ENCODE measurements at regions not wholly inside any gene's neighbourhood (a gene's known extent, or its start where the extent isn't known, plus 50 kb on each side); places are given as distances from the start of the nearest gene placed in this dataset.
A peak's percentile ranks its signal among the peaks of the same experiment; 100 is the strongest.

- intact Hi-C loops (cut with DNase I) = no loop called here
Observed at GRCh38 chr11:130641876-130642275, 193.4 kb downstream of the ADAMTS15 start.

GRCh38 chr11:130642994-130643393 is 194.5 kb downstream of the ADAMTS15 start:
- intact Hi-C loops (cut with DNase I) = no loop called here
- no peaks in the 10 kb centered on the region for H3K9me3 ChIP-seq (ENCODE audit: control insufficient read depth, low read length)
- ATAC-seq (ENCODE audit: low FRiP score) (no peak), DNase-seq (no peak)
- no peak overlapping the region for H3K27ac ChIP-seq (ENCODE audit: low read depth in 1 of 2, low read length in 2 of 2)
- H3K4me3 ChIP-seq (ENCODE audit: low read length in 2 of 2) = no peak overlapping the region
- H3K27me3 ChIP-seq (ENCODE audit: control insufficient read depth in 1 of 2, insufficient read depth in 2 of 2, low read length in 1 of 2) = no peaks in the 10 kb centered on the region
- no peaks in the 10 kb centered on the region for H3K36me3 ChIP-seq (ENCODE audit: control insufficient read depth in 1 of 2, insufficient read depth in 2 of 2, low read length in 1 of 2)
- 96 to 100% methylated on average over 1 of the region's 1 CpG for WGBS, 2 donors
- peaks cover 0 to 3% of the 10 kb centered on the region in 2 donors for H3K4me1 ChIP-seq (ENCODE audit: control insufficient read depth in 1 of 2, insufficient read depth in 2 of 2, low read length in 2 of 2)

More at GRCh38 chr11:130641876-130642275, 193.4 kb downstream of the ADAMTS15 start:
- no peaks in the 10 kb centered on the region for H3K9me3 ChIP-seq (ENCODE audit: control insufficient read depth, low read length)
- DNase-seq (no peak), ATAC-seq (ENCODE audit: low FRiP score) (no peak)
- H3K27ac ChIP-seq (ENCODE audit: low read depth in 1 of 2, low read length in 2 of 2) = no peak overlapping the region
- 61 to 74% methylated on average over 3 of the region's 3 CpGs for WGBS, 2 donors
- peaks cover 0 to 3% of the 10 kb centered on the region in 2 donors for H3K4me1 ChIP-seq (ENCODE audit: control insufficient read depth in 1 of 2, insufficient read depth in 2 of 2, low read length in 2 of 2)
- H3K27me3 ChIP-seq (ENCODE audit: control insufficient read depth in 1 of 2, insufficient read depth in 2 of 2, low read length in 1 of 2) = no peaks in the 10 kb centered on the region
- no peak overlapping the region for H3K4me3 ChIP-seq (ENCODE audit: low read length in 2 of 2)
- no peaks in the 10 kb centered on the region for H3K36me3 ChIP-seq (ENCODE audit: control insufficient read depth in 1 of 2, insufficient read depth in 2 of 2, low read length in 1 of 2)

- WGBS, 2 donors = 39 to 54% methylated on average over 11 of the region's 11 CpGs
- intact Hi-C loops (cut with DNase I) = no loop called here
- H3K27me3 ChIP-seq (ENCODE audit: control insufficient read depth in 1 of 2, insufficient read depth in 2 of 2, low read length in 1 of 2) = no peaks in the 10 kb centered on the region
- ATAC-seq (ENCODE audit: low FRiP score) = no peak
- DNase-seq = no peak
- no peak overlapping the region for H3K27ac ChIP-seq (ENCODE audit: low read depth in 1 of 2, low read length in 2 of 2)
- H3K9me3 ChIP-seq (ENCODE audit: control insufficient read depth, low read length) = no peaks in the 10 kb centered on the region
- H3K4me1 ChIP-seq (ENCODE audit: control insufficient read depth in 1 of 2, insufficient read depth in 2 of 2, low read length in 2 of 2) = peaks cover 2 to 3% of the 10 kb centered on the region in 2 donors
- H3K36me3 ChIP-seq (ENCODE audit: control insufficient read depth in 1 of 2, insufficient read depth in 2 of 2, low read length in 1 of 2) = no peaks in the 10 kb centered on the region
- H3K4me3 ChIP-seq (ENCODE audit: low read length in 2 of 2) = no peak overlapping the region
Observed at GRCh38 chr11:130644187-130644586, 195.7 kb downstream of the ADAMTS15 start.

GRCh38 chr11:130645164-130645842 is 196.9 kb downstream of the ADAMTS15 start:
- H3K27ac ChIP-seq (ENCODE audit: low read depth in 1 of 2, low read length in 2 of 2) = no peak overlapping the region
- intact Hi-C loops (cut with DNase I) = loop anchor here in 1 of 2 donors (5.0 kb wide), 1 partner anchor 193 kb away; no protein-coding TSS in a partner anchor
- no peak for ATAC-seq (ENCODE audit: low FRiP score)

GRCh38 chr11:130645843-130646197 is 197.4 kb downstream of the ADAMTS15 start:
- Histone ChIP-seq H3K9me3 (ENCODE audit: control insufficient read depth, low read length) (no peaks in the 10 kb centered on the region), H3K36me3 (ENCODE audit: control insufficient read depth in 1 of 2, insufficient read depth in 2 of 2, low read length in 1 of 2) (no peaks in the 10 kb centered on the region), H3K27me3 (ENCODE audit: control insufficient read depth in 1 of 2, insufficient read depth in 2 of 2, low read length in 1 of 2) (no peaks in the 10 kb centered on the region), H3K4me1 (ENCODE audit: control insufficient read depth in 1 of 2, insufficient read depth in 2 of 2, low read length in 2 of 2) (peaks cover 3 to 5% of the 10 kb centered on the region in 2 donors), H3K27ac (ENCODE audit: low read depth in 1 of 2, low read length in 2 of 2) (peak overlapping the region in 1 of 2 donors; percentile 25), H3K4me3 (ENCODE audit: low read length in 2 of 2) (no peak overlapping the region)
- 92 to 94% methylated on average over 6 of the region's 6 CpGs for whole genome bisulfite sequencing, 2 donors
- DNase-seq = no peak
- intact Hi-C loops (cut with DNase I) = loop anchor here in 1 of 2 donors (5.0 kb wide), 1 partner anchor 194 kb away; no protein-coding TSS in a partner anchor
- ATAC-seq (ENCODE audit: low FRiP score) = no peak

More at GRCh38 chr11:130645164-130645842, 196.9 kb downstream of the ADAMTS15 start:
- 93 to 94% methylated on average over 10 of the region's 10 CpGs for WGBS, 2 donors
- DNase-seq = no peak
- no peak overlapping the region for H3K4me3 ChIP-seq (ENCODE audit: low read length in 2 of 2)
- H3K4me1 ChIP-seq (ENCODE audit: control insufficient read depth in 1 of 2, insufficient read depth in 2 of 2, low read length in 2 of 2) = peaks cover 3 to 5% of the 10 kb centered on the region in 2 donors
- no peaks in the 10 kb centered on the region for H3K9me3 ChIP-seq (ENCODE audit: control insufficient read depth, low read length)
- H3K27me3 ChIP-seq (ENCODE audit: control insufficient read depth in 1 of 2, insufficient read depth in 2 of 2, low read length in 1 of 2) = no peaks in the 10 kb centered on the region
- no peaks in the 10 kb centered on the region for H3K36me3 ChIP-seq (ENCODE audit: control insufficient read depth in 1 of 2, insufficient read depth in 2 of 2, low read length in 1 of 2)

GRCh38 chr11:130646881-130647280 is 198.4 kb downstream of the ADAMTS15 start:
- WGBS, 2 donors = 20 to 23% methylated on average over 3 of the region's 3 CpGs
- no peak overlapping the region for H3K4me3 ChIP-seq (ENCODE audit: low read length in 2 of 2)
- ATAC-seq (ENCODE audit: low FRiP score) (no peak), DNase-seq (no peak)
- H3K9me3 ChIP-seq (ENCODE audit: control insufficient read depth, low read length) = no peaks in the 10 kb centered on the region
- H3K4me1 ChIP-seq (ENCODE audit: control insufficient read depth in 1 of 2, insufficient read depth in 2 of 2, low read length in 2 of 2) = peaks cover 3 to 5% of the 10 kb centered on the region in 2 donors
- H3K36me3 ChIP-seq (ENCODE audit: control insufficient read depth in 1 of 2, insufficient read depth in 2 of 2, low read length in 1 of 2) = no peaks in the 10 kb centered on the region
- H3K27ac ChIP-seq (ENCODE audit: low read depth in 1 of 2, low read length in 2 of 2) = no peak overlapping the region
- intact Hi-C loops (cut with DNase I) = loop anchor here in 1 of 2 donors (5.0 kb wide), 1 partner anchor 195 kb away; no protein-coding TSS in a partner anchor
- H3K27me3 ChIP-seq (ENCODE audit: control insufficient read depth in 1 of 2, insufficient read depth in 2 of 2, low read length in 1 of 2) = no peaks in the 10 kb centered on the region

GRCh38 chr11:130647371-130647770 is 198.9 kb downstream of the ADAMTS15 start:
- Histone ChIP-seq H3K9me3 (ENCODE audit: control insufficient read depth, low read length) (no peaks in the 10 kb centered on the region), H3K27me3 (ENCODE audit: control insufficient read depth in 1 of 2, insufficient read depth in 2 of 2, low read length in 1 of 2) (no peaks in the 10 kb centered on the region), H3K4me1 (ENCODE audit: control insufficient read depth in 1 of 2, insufficient read depth in 2 of 2, low read length in 2 of 2) (peaks cover 3 to 5% of the 10 kb centered on the region in 2 donors), H3K27ac (ENCODE audit: low read depth in 1 of 2, low read length in 2 of 2) (peak overlapping the region in 1 of 2 donors; percentile 6), H3K36me3 (ENCODE audit: control insufficient read depth in 1 of 2, insufficient read depth in 2 of 2, low read length in 1 of 2) (no peaks in the 10 kb centered on the region), H3K4me3 (ENCODE audit: low read length in 2 of 2) (no peak overlapping the region)
- DNase-seq (no peak), ATAC-seq (ENCODE audit: low FRiP score) (no peak)
- intact Hi-C loops (cut with DNase I) = loop anchor here in 1 of 2 donors (5.0 kb wide), 1 partner anchor 195 kb away; no protein-coding TSS in a partner anchor
- WGBS, 2 donors = 85 to 95% methylated on average over 5 of the region's 5 CpGs

- no peak for ATAC-seq (ENCODE audit: low FRiP score)
- intact Hi-C loops (cut with DNase I) = loop anchor here in 1 of 2 donors (5.0 kb wide), 1 partner anchor 198 kb away; no protein-coding TSS in a partner anchor
- H3K27ac ChIP-seq (ENCODE audit: low read depth in 1 of 2, low read length in 2 of 2) = peak overlapping the region in 1 of 2 donors; percentile 39
Observed at GRCh38 chr11:130649801-130650200, 201.4 kb downstream of the ADAMTS15 start.

More at GRCh38 chr11:130649801-130650200, 201.4 kb downstream of the ADAMTS15 start:
- no peak for DNase-seq
- H3K27me3 ChIP-seq (ENCODE audit: control insufficient read depth in 1 of 2, insufficient read depth in 2 of 2, low read length in 1 of 2) = no peaks in the 10 kb centered on the region
- no peak overlapping the region for H3K4me3 ChIP-seq (ENCODE audit: low read length in 2 of 2)
- H3K9me3 ChIP-seq (ENCODE audit: control insufficient read depth, low read length) = no peaks in the 10 kb centered on the region
- WGBS, 2 donors = 8 to 11% methylated on average over 3 of the region's 3 CpGs
- peaks cover 6 to 10% of the 10 kb centered on the region in 2 donors for H3K4me1 ChIP-seq (ENCODE audit: control insufficient read depth in 1 of 2, insufficient read depth in 2 of 2, low read length in 2 of 2)
- H3K36me3 ChIP-seq (ENCODE audit: control insufficient read depth in 1 of 2, insufficient read depth in 2 of 2, low read length in 1 of 2) = no peaks in the 10 kb centered on the region
